ENCODE measurements at regions not wholly inside any gene's neighbourhood (a gene's known extent, or its start where the extent isn't known, plus 50 kb on each side); places are given as distances from the start of the nearest gene placed in this dataset.

DNA sequence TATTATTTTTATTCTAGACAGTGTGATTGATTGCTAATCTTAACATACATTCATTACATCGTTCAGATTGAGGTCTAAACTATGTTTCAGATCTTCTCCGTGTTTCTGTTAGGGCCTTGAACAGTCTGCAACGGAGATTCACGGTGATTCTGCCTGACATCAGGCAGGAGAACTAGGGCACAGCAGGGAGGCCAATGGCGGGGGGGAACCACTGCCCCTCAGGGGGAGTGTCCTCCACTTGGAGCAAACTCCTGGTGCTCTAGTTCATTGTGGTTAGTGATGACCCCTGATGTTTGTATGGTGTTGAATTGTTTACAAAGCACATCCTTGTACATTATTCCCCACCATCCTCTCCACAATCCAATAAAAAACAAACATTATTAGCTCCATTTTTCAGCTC, 173.5 kb downstream of the ZNF608 start:
- H2AFZ ChIP-seq (ENCODE audit: low read depth, low read length): no peak overlapping the region
- ChIA-PET POLR2A (no interaction called here), CTCF (interaction anchor here (0.6 to 1.0 kb wide), 2 partner anchors 13 to 1078 kb away, joined by 3 read pairs; no protein-coding TSS in a partner anchor)
- no peaks in the 10 kb centered on the region for H3K9me1 ChIP-seq (replicated peaks; ENCODE audit: control insufficient read depth, extremely low read depth, insufficient read depth, low read length)
- no peaks in the 10 kb centered on the region for H3K27me3 ChIP-seq (ENCODE audit: control insufficient read depth in 2 of 2, insufficient read depth in 2 of 2, low read length in 2 of 2)
- H3K9me3 ChIP-seq (replicated peaks; ENCODE audit: control insufficient read depth, insufficient read depth, low read length): no peaks in the 10 kb centered on the region
- H3K27ac ChIP-seq (ENCODE audit: insufficient read depth, low read depth, low read length): no peak overlapping the region
- TF ChIP-seq, protein P1, sequence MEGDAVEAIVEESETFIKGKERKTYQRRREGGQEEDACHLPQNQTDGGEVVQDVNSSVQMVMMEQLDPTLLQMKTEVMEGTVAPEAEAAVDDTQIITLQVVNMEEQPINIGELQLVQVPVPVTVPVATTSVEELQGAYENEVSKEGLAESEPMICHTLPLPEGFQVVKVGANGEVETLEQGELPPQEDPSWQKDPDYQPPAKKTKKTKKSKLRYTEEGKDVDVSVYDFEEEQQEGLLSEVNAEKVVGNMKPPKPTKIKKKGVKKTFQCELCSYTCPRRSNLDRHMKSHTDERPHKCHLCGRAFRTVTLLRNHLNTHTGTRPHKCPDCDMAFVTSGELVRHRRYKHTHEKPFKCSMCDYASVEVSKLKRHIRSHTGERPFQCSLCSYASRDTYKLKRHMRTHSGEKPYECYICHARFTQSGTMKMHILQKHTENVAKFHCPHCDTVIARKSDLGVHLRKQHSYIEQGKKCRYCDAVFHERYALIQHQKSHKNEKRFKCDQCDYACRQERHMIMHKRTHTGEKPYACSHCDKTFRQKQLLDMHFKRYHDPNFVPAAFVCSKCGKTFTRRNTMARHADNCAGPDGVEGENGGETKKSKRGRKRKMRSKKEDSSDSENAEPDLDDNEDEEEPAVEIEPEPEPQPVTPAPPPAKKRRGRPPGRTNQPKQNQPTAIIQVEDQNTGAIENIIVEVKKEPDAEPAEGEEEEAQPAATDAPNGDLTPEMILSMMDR (IDR thresholded peaks at IDR 0.05; ENCODE audit: extremely low read depth in 1 of 2, insufficient read depth in 1 of 2, low read depth in 1 of 2, low read length in 2 of 2): no peak
- TF ChIP-seq, protein P2, sequence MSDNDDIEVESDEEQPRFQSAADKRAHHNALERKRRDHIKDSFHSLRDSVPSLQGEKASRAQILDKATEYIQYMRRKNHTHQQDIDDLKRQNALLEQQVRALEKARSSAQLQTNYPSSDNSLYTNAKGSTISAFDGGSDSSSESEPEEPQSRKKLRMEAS (IDR thresholded peaks at IDR 0.05; ENCODE audit: insufficient read depth, insufficient read length): no peak
- TF ChIP-seq MYC (IDR thresholded peaks at IDR 0.05; ENCODE audit: low read depth, low read length) (no peak), POLR2AphosphoS5 (IDR thresholded peaks at IDR 0.05; ENCODE audit: insufficient read depth, low read depth, low read length) (no peak), FOS (IDR thresholded peaks at IDR 0.05; ENCODE audit: borderline replicate concordance, insufficient read depth, low read length) (no peak), EZH2 (IDR thresholded peaks at IDR 0.05; ENCODE audit: borderline replicate concordance, low read depth, low read length, severe bottlenecking) (no peak), POLR2A (IDR thresholded peaks at IDR 0.05; ENCODE audit: low read depth, low read length) (no peak), JUN (IDR thresholded peaks at IDR 0.05; ENCODE audit: borderline replicate concordance, insufficient read depth, insufficient read length, low read depth) (no peak), GATA2 (IDR thresholded peaks at IDR 0.05; ENCODE audit: insufficient read depth, insufficient read length, low read depth, low read length) (no peak)
- intact Hi-C loops (cut with micrococcal nuclease) (no loop called here), dilution Hi-C loops (cut with MboI; ENCODE audit: extremely low pct_ligation_motif_present, low sequenced_read_pairs) (no loop called here)
- no peaks in the 10 kb centered on the region for H3K4me1 ChIP-seq (ENCODE audit: control insufficient read depth, extremely low read depth, insufficient read depth, low read length)
- DNase-seq (ENCODE audit: low read depth, low spot score) (no peak), FAIRE-seq (no peak)
- H4K20me1 ChIP-seq (replicated peaks; ENCODE audit: control insufficient read depth, extremely low read depth, insufficient read depth, low read length): no peaks in the 10 kb centered on the region
- H3K4me3 ChIP-seq (replicated peaks in 1 of 3; ENCODE audit: insufficient read depth in 1 of 3, low read depth in 1 of 3, low read length in 3 of 3): no peak overlapping the region
- no peaks in the 10 kb centered on the region for H3K79me2 ChIP-seq (ENCODE audit: control insufficient read depth, insufficient read depth, low read length)
- no TSS peak for BruUV-seq (replicated peaks)
- H3K36me3 ChIP-seq (ENCODE audit: control insufficient read depth in 2 of 2, extremely low read depth in 1 of 2, insufficient read depth in 2 of 2, low read length in 2 of 2): no peaks in the 10 kb centered on the region
- no peak overlapping the region for H3K4me2 ChIP-seq (ENCODE audit: insufficient read depth, low read length)
- no peak overlapping the region for H3K9ac ChIP-seq (replicated peaks; ENCODE audit: extremely low read depth, insufficient read depth, low read length)

All from endothelial cell of umbilical vein (primary cell).